Tibial nerve (tissue), 4 donors: ENCODE measurements at regions not wholly inside any gene's neighbourhood (a gene's known extent, or its start where the extent isn't known, plus 50 kb on each side); places are given as distances from the start of the nearest gene placed in this dataset.

ENCODE experiments used
- EP300 ChIP-seq, 2 donors: sonication (generic); formaldehyde crosslinking; IDR thresholded peaks; one replicate each; pipeline ENCODE4 v1.6.1; 2017; ENCODE audit warnings: antibody characterized with exemption in 2 of 2, mild to moderate bottlenecking in 1 of 2
- POLR2A ChIP-seq, 2 donors: fragments of 450-650 bp; IDR thresholded peaks; one replicate each; pipeline ENCODE4 v1.6.1; 2017; ENCODE audit warnings: antibody characterized with exemption in 2 of 2, mild to moderate bottlenecking in 2 of 2, moderate library complexity in 2 of 2
- TF ChIP-seq, protein P1 (sequence below), 5 experiments: fragments of 200-600 bp in 3 of 5; fragments of 450-650 bp in 2 of 5; sonication (generic) in 3 of 5; IDR thresholded peaks; one replicate each; pipeline ENCODE4 v1.5.1; 2016 to 2019; ENCODE audit warnings: antibody characterized with exemption in 5 of 5, mild to moderate bottlenecking in 3 of 5, moderate library complexity in 2 of 5

- TF ChIP-seq POLR2A (IDR thresholded peaks at IDR 0.05) (no peak), EP300 (IDR thresholded peaks at IDR 0.05) (no peak)
- TF ChIP-seq, protein P1, sequence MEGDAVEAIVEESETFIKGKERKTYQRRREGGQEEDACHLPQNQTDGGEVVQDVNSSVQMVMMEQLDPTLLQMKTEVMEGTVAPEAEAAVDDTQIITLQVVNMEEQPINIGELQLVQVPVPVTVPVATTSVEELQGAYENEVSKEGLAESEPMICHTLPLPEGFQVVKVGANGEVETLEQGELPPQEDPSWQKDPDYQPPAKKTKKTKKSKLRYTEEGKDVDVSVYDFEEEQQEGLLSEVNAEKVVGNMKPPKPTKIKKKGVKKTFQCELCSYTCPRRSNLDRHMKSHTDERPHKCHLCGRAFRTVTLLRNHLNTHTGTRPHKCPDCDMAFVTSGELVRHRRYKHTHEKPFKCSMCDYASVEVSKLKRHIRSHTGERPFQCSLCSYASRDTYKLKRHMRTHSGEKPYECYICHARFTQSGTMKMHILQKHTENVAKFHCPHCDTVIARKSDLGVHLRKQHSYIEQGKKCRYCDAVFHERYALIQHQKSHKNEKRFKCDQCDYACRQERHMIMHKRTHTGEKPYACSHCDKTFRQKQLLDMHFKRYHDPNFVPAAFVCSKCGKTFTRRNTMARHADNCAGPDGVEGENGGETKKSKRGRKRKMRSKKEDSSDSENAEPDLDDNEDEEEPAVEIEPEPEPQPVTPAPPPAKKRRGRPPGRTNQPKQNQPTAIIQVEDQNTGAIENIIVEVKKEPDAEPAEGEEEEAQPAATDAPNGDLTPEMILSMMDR (IDR thresholded peaks at IDR 0.05): no peak
Measured at GRCh38 chr2:156112323-156112722, 220.2 kb downstream of the NR4A2 start.
